HG03521 (cell line): ENCODE measurements at regions not wholly inside any gene's neighbourhood (a gene's known extent, or its start where the extent isn't known, plus 50 kb on each side); places are given as distances from the start of the nearest gene placed in this dataset.

Experiments used
- ATAC-seq: cut with Tn5 transposase; IDR thresholded peaks from one replicate; pipeline ENCODE4 v1.9.1; 2021; ENCODE audit warnings: mild to moderate bottlenecking, moderate library complexity; ENCODE audit not compliant: unreplicated experiment

DNA sequence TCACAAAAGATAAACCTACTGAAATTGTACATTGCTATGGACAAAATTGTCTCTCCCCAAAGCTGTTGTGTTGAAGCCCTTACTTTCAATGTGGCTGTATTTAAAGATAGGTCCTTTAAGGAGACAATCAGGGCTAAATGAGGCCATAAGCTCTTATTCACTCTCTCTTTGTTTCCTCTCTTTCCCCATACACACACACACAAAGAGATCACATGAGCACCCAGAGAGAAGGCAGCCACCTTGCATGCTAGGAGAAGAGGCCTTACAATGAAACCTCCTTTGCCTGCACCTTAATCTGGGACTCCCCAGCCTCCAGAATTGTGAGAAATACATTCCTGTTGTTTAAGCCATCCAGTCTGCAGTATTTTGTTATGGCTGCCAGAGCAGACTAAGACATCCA is 1295.6 kb upstream of the CDH6 start:
- ATAC-seq: no peak

DNA sequence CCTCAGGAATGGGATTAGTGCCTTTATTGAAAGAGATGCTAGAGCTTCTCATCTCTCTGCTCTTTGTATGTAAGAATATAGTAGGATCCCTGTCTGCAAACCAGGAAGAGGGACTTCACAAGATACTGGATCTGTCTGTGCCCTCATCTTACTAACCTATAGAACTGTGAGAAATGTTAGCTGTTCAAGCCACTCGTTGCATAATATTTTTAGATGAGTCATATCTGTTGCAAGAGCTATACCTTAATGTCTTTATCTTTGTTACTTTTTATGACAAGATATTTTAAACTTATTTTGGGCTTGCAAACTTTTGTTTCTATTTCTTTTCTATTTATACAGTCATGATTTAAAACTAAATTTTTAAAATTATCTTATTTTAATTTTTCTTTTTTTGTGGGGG is 1296.8 kb upstream of the CDH6 start:
- ATAC-seq: no peak

DNA sequence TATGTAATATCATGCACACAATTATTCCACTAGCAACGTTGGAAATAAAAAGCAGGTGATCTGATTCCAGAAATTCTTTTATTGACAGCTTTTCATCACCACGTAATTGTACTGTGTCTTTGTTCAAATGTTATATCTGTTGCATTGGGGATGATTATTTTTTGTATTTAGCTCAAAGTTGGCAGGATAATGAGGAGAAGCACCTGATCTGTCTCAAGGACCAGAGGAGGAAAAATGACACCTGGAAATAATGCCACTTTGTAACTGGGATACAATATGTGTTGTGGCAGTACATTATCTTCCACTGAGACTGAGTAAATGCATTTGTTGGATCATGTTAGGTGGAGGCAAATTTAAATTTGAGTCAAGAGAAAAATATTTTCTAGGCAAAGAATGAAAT is 1298.8 kb upstream of the CDH6 start:
- no peak for ATAC-seq

GRCh38 chr5:29889051-29889450 is 1304.4 kb upstream of the CDH6 start:
- no peak for ATAC-seq

DNA sequence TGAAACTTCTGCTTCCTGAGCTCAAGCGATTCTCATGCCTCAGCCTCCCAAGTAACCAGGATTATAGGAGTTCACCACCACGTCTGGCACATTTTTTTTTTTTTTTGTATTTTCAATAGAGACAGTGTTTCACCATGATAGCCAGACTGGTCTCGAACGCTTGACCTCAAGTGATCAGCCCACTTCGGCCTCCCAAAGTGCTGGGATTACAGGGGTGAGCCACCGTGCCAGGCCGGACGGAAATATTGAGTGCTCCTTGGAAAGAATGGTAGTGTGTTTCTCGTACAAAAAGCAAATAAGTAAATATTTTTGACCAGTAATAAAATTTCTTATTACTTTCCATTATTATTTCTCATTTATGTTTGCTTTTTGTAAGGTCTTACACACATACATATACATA is 1307.9 kb upstream of the CDH6 start:
- ATAC-seq: no peak

DNA sequence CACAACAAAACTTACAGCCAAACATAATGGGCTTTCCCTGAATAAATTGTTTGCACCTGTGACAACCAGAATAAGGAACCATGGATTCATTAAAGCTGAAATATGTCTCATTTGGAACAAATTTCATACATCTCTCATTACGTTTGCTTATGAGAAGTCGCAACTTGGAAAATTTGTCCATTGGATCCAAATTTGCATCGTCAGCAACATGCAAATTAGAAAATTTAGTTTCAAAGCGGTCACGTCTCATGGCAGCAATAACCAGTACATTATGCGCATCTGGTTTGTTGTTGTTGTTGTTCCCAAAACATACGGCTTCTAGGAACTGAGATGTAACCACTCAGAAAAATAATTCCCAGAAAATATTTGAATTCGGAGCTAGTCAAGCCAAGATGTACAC is 1311.5 kb upstream of the CDH6 start:
- no peak for ATAC-seq

DNA sequence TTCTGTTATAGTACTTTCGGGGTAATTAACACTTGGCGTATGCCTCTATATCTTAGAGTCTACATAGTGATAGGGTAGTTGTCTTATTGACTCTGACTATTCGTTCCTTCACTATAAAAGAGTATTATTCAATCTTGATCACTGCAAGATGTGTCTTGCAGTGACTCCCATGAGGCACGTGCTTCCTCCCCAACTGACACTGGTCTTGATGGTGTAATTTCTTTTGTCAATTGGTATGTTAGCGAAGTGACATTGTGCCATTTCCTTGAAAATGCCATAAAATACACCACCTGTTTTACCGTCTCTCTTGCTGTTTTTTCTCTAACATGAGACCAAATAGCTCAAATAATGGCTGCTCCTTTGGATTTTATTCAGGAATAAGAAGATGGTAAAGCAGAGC is 1314.1 kb upstream of the CDH6 start:
- no peak for ATAC-seq

GRCh38 chr5:29878599-29878998 is 1314.9 kb upstream of the CDH6 start:
- no peak for ATAC-seq

DNA sequence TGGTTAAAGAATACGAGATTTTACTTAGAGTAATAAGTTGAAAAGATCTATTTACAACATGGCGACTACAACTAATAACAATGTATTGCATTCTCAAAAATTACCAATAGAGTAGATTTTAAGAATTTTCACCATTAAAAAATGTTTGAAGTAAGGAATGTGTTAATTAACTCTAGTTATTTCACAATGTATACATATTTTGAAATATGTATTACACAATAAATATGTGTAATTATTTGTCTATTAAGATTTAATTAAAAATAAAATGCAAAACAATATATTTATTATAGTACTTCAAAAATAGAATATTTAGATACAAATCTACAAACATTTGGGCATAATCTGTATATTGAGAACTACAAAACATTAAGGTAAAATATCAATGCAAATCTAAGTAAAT is 1326.3 kb upstream of the CDH6 start:
- ATAC-seq: no peak

GRCh38 chr5:29853711-29854220 is 1339.7 kb upstream of the CDH6 start:
- no peak for ATAC-seq

- ATAC-seq: no peak
These were observed 1341.2 kb upstream of the CDH6 start for GRCh38 chr5:29852329-29852728.

DNA sequence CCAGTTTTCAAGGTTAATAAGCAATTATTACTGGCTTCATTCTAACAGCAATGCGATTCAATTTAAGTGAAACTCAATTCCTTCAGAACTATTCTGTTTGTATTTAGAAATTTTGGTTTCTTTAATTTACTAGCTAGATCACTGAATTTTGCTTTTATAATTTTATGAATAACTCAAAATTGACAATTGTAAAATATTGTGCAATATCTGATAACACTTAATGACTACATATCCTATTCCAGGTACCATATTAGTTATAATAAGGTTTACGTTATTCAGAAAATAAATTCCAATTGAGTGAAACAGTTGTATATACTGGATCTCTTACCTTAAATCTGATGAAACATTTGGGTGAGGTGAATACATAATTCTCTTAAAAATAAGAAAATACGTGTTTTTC is 1348.3 kb upstream of the CDH6 start:
- ATAC-seq: no peak

GRCh38 chr5:29833394-29833793 is 1360.1 kb upstream of the CDH6 start:
- no peak for ATAC-seq

GRCh38 chr5:29822521-29822920 is 1371.0 kb upstream of the CDH6 start:
- no peak for ATAC-seq

DNA sequence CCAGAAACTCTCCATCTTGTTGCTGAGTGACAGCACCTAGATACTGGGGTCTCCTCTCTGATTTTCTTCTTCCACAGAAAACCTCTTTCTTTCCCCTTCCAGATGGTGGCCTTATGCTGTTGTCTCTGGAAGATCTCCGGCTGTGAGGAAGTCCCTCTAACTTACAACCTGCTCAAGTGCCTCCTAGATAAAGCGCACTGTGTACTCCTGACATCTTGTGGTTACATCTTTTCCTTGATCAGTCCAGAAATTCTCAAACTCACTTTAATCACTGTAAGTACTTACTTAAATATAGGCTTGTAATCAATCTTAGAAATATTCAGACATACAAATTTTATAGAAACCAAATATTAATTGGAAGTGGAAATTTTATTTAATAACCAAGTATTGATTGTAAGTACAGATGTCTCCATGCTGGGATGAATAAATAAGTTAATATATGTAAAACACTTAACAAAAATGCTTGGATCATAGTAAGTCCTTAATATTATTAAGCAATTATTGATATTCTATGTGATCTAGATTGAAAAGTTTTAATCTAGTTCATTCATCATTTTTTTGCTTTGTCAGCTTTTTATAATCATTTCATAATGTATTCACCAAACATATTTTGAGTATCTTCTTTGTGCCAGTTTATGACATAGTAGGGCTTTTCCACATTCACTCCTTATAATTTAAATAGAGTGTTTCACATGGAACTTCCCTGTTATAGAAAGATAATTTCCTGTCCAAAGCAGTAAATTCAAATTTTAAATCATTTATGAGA is 1381.4 kb upstream of the CDH6 start:
- no peak for ATAC-seq

GRCh38 chr5:29805804-29806203 is 1387.7 kb upstream of the CDH6 start:
- ATAC-seq: no peak

DNA sequence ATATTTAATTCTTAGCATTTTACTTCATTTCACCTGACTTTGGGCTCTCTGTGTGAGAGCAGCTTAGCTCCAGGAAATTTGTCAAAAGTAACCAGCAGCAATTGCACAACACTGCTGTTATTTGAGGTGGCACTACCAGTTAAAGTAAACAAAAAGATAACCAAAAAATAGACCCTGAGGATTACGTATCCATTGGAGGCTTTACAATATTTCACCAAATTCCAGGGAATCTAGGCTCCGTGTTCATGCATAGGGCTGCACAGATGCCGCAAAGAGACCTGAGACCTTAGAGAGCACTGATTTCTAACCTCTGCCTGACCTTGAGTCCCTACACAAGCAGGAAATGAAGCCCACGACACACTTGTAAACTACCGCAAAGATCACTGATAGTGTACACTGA is 1392.7 kb upstream of the CDH6 start:
- no peak for ATAC-seq

GRCh38 chr5:29796013-29796412 is 1397.5 kb upstream of the CDH6 start:
- no peak for ATAC-seq

DNA sequence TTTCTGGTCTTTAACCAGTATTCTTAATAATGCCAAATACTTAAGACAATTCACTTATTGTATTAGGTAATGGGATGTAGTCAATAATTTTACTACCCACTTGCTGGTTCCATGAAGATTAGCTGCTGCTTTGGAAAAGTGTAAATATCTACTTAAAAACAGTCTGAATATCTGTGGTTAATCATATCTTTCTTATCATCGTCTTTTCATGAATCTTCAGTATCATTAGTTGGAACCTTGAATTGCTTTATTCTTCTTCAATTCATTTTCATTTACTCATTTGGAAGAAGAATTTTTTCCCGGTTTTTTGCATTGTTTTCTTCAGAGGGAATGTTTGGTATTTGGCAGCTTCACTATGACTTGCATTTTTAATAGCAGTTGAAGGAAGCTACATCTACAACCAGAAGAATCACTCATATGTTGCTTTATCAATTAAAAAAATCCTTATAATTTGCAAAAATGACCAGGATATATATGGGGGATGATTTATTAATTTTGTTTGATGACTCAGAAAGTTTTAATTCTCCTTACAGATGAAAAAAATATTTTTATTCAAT is 1398.3 kb upstream of the CDH6 start:
- no peak for ATAC-seq

GRCh38 chr5:29794141-29794787 is 1399.2 kb upstream of the CDH6 start:
- no peak for ATAC-seq

GRCh38 chr5:29790281-29790680 is 1403.2 kb upstream of the CDH6 start:
- ATAC-seq: no peak

DNA sequence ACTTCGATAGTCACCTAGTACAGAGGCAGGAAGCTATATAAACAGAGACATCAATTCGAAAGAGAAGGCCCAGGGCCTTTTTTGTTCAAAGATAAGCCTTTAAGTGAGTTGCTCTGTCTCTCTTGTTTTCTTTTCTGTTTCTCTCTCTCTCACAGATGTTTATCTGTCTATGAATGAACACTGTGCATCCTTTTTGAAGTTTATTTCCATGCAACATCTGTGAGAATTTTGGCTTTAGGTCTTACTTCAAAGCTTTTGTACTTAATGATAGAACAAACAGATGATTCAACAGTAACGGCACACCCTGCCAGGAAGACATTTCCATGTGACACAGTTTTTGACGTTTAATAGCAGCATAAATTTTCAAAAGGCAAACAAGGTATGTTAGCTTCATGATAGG is 1413.1 kb upstream of the CDH6 start:
- ATAC-seq: no peak
